GM21529 (cell line): ENCODE measurements at regions not wholly inside any gene's neighbourhood (a gene's known extent, or its start where the extent isn't known, plus 50 kb on each side); places are given as distances from the start of the nearest gene placed in this dataset.
"Not testable (repeated sequence)": the region's sequence is repeated elsewhere in the genome, so short reads cannot be mapped to it uniquely, and the experiment has no call there.

Experiments
- ATAC-seq: cut with Tn5 transposase; IDR thresholded peaks from one replicate; pipeline ENCODE4 v1.9.1; 2021; ENCODE audit not compliant: unreplicated experiment

GRCh38 chr2:76073992-76074604 lies 363.4 kb upstream of the GCFC2 start:
- no peak for ATAC-seq

- ATAC-seq = no peak
Observed at GRCh38 chr2:76050196-76050595, 339.5 kb upstream of the GCFC2 start.

DNA sequence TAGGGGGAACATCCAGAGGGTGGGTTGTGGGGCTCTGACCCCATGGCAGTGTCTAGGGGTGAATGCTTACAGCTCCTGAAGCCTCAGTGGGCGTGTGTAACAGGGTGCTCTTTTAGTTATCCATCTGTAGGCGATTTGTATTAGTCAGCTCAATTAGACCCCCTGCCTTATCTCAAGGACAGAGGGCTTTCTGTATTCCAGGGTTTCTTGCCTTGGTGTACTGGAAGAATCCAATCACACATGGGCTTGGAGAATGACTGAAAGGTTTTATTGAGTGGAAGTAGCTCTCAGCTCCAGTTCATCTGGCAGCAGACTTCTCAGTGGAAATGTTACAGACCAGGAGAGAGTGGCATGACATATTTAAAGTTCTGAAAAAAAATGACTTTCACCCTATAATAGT lies 334.0 kb upstream of the GCFC2 start:
- no peak for ATAC-seq

GRCh38 chr2:76039505-76039904 lies 328.8 kb upstream of the GCFC2 start:
- ATAC-seq = no peak

DNA sequence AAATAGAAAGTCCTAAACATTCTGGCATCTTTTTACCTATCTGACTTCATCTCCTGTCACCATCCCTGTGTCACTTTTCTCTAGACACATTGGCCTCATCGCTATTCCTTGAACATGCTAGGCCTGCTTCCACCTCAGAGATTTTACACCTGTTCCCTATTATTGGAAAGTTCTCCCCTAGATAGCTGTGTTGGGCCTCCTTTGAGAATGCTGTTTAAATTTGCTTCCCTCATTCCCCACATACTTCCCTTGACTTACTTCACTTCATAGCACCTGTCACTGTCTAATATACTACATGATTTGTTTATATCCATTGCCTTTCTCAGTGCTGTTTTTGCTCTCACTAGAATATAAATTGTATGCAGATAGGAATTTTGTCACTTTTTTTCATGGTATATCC lies 317.0 kb upstream of the GCFC2 start:
- no peak for ATAC-seq

DNA sequence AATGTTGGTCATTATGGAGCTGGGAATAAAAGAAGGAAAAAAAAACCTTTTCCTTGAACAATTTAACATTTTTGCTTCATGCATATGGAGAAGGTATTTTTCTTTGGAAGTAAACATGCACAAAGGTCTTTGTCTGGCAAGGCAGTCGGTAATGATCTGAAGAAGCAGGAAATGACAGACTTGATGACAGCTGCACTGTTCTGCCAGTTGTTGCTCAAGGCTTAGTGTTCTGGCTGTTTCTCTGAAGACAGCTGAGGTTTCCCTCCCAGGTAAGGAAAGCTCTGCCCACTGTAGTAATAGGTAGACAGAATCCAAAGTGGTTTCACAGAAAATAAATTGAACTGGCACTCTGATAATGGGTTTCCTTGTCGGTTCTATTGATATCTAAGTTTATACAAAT lies 308.4 kb upstream of the GCFC2 start:
- no peak for ATAC-seq

GRCh38 chr2:76009484-76009883 lies 298.8 kb upstream of the GCFC2 start:
- no peak for ATAC-seq

- ATAC-seq = peak; percentile 75
Observed at GRCh38 chr2:76008001-76008702, 297.4 kb upstream of the GCFC2 start.

- ATAC-seq = no peak
Observed at GRCh38 chr2:76000425-76000824, 289.7 kb upstream of the GCFC2 start.

DNA sequence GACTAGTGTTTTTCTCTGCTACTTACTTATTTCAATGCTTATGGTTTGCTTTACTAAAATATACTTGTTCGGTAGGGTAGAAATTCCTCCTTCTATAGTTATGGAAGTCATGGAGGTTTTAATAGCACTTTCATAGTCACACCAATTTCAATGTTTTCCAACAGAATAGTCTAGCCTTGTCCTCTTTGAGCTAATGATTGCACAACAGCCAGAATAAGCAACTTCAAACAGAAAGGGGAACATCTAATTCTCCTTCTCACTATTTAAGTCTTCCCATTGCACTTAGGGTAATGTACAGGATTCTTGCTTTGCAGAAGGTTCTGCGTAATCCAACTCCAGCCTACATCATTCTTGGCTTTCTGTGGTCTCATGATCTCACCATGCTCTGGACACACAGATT lies 287.7 kb upstream of the GCFC2 start:
- ATAC-seq = no peak

DNA sequence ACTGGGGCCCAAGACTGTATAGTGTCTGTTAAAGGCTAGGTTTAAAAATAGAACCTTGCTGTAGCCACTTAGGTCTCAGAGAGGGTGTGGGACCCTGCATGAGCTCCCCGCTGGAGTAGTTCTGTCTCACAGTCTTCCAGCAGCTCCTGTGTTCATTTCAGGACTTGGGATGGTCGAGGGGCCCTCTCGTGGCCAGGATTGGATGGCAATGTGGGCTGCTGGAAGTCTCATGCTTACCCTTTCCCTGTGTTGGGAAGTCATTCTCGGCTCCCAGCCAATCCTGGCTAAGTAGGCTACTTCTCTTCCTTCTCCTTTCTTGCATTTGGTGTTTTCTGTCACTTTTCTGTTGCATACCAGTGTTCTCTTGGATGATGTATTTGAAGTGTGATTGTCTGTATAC lies 284.0 kb upstream of the GCFC2 start:
- ATAC-seq = no peak

DNA sequence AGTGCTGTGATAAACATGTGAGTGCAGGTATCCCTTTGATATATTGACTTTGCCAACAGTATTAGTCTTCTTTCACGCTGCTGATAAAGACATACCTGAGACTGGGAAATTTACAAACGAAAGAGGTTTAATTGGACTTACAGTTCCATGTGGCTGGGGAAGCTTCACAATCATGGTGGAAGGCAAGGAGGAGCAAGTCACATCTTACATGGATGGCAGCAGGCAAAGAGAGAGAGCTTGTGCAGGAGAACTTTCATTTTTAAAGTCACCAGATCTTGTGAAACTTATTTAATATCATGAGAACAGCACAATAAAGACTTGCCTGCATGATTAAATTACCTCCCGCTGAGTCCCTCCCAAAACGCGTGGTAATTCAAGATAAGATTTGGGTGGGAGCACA lies 277.9 kb upstream of the GCFC2 start:
- ATAC-seq = not testable (repeated sequence)

DNA sequence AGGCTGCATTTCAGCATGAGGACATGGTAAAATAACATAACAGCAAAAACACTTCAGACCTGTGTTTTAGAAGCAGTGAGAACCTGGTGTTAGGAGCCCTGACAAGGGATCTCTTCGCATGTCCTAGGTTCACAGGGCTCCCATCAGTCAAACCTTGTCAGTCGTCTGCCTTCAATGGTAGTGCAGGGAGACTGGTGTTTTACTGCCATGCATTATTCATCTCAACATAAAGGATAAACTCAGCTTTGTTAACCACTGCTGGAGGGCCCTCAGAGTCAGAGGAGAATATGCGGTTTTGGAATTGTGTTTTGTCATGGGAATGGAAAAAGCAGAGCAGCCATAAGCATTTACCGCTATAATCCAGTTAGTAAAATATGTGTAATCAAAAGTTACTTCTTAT lies 275.9 kb upstream of the GCFC2 start:
- ATAC-seq = no peak

- no peak for ATAC-seq
Observed at GRCh38 chr2:75982719-75983118, 272.0 kb upstream of the GCFC2 start.

- ATAC-seq = no peak
Observed at GRCh38 chr2:75964646-75965045, 253.9 kb upstream of the GCFC2 start.

- ATAC-seq = no peak
Observed at GRCh38 chr2:75960472-75961009, 249.8 kb upstream of the GCFC2 start.

DNA sequence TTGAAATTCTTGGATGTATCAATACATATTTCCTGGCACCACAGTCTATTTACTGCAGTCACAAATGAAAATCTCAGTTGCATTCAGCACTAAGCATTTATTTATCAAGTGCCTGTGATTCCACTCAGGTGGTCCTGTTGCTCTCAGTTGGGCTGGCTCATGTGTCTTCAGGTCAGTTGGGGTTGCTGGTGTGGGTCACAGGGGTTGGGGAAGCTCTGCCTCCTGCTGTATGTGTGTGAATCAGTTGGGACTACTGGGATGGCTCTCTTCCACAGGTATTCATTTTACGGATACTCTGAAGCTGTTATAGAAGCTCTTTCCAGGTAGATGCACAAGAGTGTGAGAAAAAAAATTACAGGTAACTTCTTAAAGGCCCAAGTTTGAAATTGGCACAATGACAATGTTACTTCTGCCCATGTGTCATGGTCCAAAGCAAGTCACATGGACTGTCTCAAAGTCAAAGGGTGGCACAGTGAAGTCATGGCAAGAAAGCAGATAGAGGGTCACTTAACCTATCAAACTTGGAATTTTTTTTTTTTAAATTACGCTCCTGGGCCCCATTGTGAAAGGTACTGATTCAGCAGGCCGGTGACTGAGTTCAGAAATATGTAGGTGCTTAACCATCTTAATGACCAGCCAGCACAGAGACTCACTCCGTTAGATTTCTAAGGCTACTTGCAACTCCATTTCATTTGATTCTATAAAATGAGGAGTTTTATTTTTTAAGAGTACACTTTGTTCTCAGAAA lies 249.2 kb upstream of the GCFC2 start:
- no peak for ATAC-seq

DNA sequence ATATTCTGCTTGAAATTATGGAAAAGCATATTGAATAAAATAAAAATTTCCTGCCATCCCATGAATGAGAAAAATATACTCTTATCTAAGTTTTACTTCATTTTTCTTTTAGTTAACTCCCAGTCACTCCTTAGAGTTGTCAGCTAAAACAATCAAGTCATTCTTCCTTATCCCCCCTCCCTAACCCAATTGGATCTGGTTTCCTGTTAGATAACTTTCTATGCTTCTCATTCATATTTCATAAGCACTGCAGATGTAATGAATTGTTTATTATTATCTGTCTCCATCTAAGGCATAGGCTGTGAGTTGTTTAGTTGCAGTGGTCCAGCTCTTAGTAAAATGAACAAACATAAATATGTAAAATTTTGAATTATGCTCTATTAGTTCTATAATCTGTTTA lies 244.0 kb upstream of the GCFC2 start:
- no peak for ATAC-seq

- ATAC-seq = no peak
Observed at GRCh38 chr2:75952173-75952572, 241.5 kb upstream of the GCFC2 start.

GRCh38 chr2:75949385-75950030 lies 238.8 kb upstream of the GCFC2 start:
- ATAC-seq = no peak

DNA sequence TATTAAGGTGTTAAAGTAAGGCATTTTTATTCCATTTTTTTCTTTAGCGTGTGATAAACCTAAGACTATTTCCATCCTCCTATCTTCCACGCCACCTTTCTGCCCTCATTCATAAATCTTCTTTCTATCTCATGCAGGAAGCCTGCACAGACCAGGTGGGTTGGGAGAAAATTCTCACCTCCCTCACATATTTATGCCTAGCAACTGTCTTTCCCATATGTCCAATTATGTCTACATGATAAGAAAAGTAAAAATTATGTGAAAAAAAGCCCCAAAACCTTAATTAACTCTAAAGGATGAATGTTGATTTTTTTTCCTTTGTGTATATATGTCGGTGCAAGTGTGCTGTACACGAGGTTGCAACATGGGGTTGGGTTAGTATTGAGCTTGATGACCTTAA lies 225.6 kb upstream of the GCFC2 start:
- ATAC-seq = no peak

- no peak for ATAC-seq
Observed at GRCh38 chr2:75932996-75933395, 222.3 kb upstream of the GCFC2 start.
